MM.1S (cell line): ENCODE measurements at regions not wholly inside any gene's neighbourhood (a gene's known extent, or its start where the extent isn't known, plus 50 kb on each side); places are given as distances from the start of the nearest gene placed in this dataset.
A peak's percentile ranks its signal among the peaks of the same experiment; 100 is the strongest.

Experiments
- DNase-seq: peaks from one replicate; pipeline ENCODE4 v3.0.0-alpha.2; 2015
- H2AFZ ChIP-seq: fragments of 300-600 bp; sonication (generic); 2 replicates; pipeline ENCODE4 v1.6.0; 2016; ENCODE audit warnings: antibody characterized with exemption, low read length
- H3F3A ChIP-seq: fragments of 300-600 bp; sonication (generic); 2 replicates; pipeline ENCODE4 v1.6.1; 2016; ENCODE audit warnings: mild to moderate bottlenecking, antibody characterized with exemption, low read length, moderate library complexity, mixed read lengths; ENCODE audit not compliant: insufficient read depth
- H3K27ac ChIP-seq: fragments of 300-600 bp; sonication (generic); 2 replicates; pipeline ENCODE4 v1.5.1; 2016; ENCODE audit warnings: mild to moderate bottlenecking, low read length
- H3K27me3 ChIP-seq: fragments of 300-600 bp; sonication (generic); replicated peaks from 2 replicates; pipeline ENCODE4 v1.6.0; 2016; ENCODE audit warnings: low read length; ENCODE audit not compliant: insufficient read depth
- H3K36me3 ChIP-seq: fragments of 300-600 bp; sonication (generic); replicated peaks from 2 replicates; pipeline ENCODE4 v1.6.1; 2016; ENCODE audit warnings: mild to moderate bottlenecking, low read length, mixed read lengths; ENCODE audit not compliant: insufficient read depth
- H3K4me1 ChIP-seq: fragments of 300-600 bp; sonication (generic); 2 replicates; pipeline ENCODE4 v1.6.1; 2016; ENCODE audit warnings: low read length, mixed read lengths
- H3K4me2 ChIP-seq: fragments of 300-600 bp; sonication (generic); 2 replicates; pipeline ENCODE4 v1.6.0; 2016; ENCODE audit warnings: low read depth, low read length
- H3K4me3 ChIP-seq: fragments of 300-600 bp; sonication (generic); 2 replicates; pipeline ENCODE4 v1.5.1; 2016; ENCODE audit warnings: low read length, mixed read lengths
- H3K79me2 ChIP-seq: fragments of 300-600 bp; sonication (generic); 2 replicates; pipeline ENCODE4 v1.6.1; 2016; ENCODE audit warnings: mixed run types, low read length, mixed read lengths
- H3K9ac ChIP-seq: fragments of 300-600 bp; sonication (generic); 2 replicates; pipeline ENCODE4 v1.6.1; 2016; ENCODE audit warnings: low read length, mixed read lengths
- H3K9me2 ChIP-seq: fragments of 300-600 bp; sonication (generic); replicated peaks from 2 replicates; pipeline ENCODE4 v1.6.1; 2016; ENCODE audit warnings: mild to moderate bottlenecking, low read length, mixed read lengths; ENCODE audit not compliant: insufficient read depth
- H3K9me3 ChIP-seq: fragments of 300-600 bp; sonication (generic); replicated peaks from 2 replicates; pipeline ENCODE4 v1.6.1; 2016; ENCODE audit warnings: mild to moderate bottlenecking, low read length, mixed read lengths; ENCODE audit not compliant: insufficient read depth
- H4K20me1 ChIP-seq: fragments of 300-600 bp; sonication (generic); 2 replicates; pipeline ENCODE4 v1.6.1; 2016; ENCODE audit warnings: mild to moderate bottlenecking, low read length, moderate library complexity, mixed read lengths; ENCODE audit not compliant: insufficient read depth
- CTCF ChIP-seq: fragments of 300-600 bp; sonication (generic); IDR thresholded peaks from 2 replicates; pipeline ENCODE4 v1.5.1; 2016; ENCODE audit warnings: antibody characterized with exemption, low read length, mixed read lengths
- EZH2 ChIP-seq: fragments of 300-600 bp; sonication (generic); optimal IDR thresholded peaks from 2 replicates; pipeline ENCODE3; 2017; ENCODE audit warnings: low read depth, mild to moderate bottlenecking, antibody characterized with exemption, low read length, mixed read lengths
- EZH2phosphoT487 ChIP-seq: fragments of 300-600 bp; sonication (generic); IDR thresholded peaks from 2 replicates; pipeline ENCODE4 v1.6.1; 2018; ENCODE audit warnings: antibody characterized with exemption, low read length

- Histone ChIP-seq H3K27ac (no peak overlapping the region), H3K9ac (no peak overlapping the region), H4K20me1 (no peaks in the 10 kb centered on the region), H3K4me3 (no peak overlapping the region), H3K27me3 (no peaks in the 10 kb centered on the region), H2AFZ (no peak overlapping the region), H3K79me2 (no peaks in the 10 kb centered on the region), H3K4me1 (peaks cover 10% of the 10 kb centered on the region), H3K4me2 (no peak overlapping the region), H3K9me3 (no peaks in the 10 kb centered on the region), H3K36me3 (no peaks in the 10 kb centered on the region), H3F3A (no peaks in the 10 kb centered on the region), H3K9me2 (no peaks in the 10 kb centered on the region)
- TF ChIP-seq CTCF: no peak
- no peak for TF ChIP-seq EZH2
- no peak for TF ChIP-seq EZH2phosphoT487
- DNase-seq: no peak
Observed at GRCh38 chr1:224490549-224491537, 56.2 kb upstream of the WDR26 start.

- DNase-seq: peak; percentile 2
- H3K27me3 ChIP-seq: no peaks in the 10 kb centered on the region
- no peak overlapping the region for H3K9ac ChIP-seq
- H3K36me3 ChIP-seq: no peaks in the 10 kb centered on the region
- H3K79me2 ChIP-seq: no peaks in the 10 kb centered on the region
- no peak overlapping the region for H3K27ac ChIP-seq
- H3K9me3 ChIP-seq: no peaks in the 10 kb centered on the region
- no peaks in the 10 kb centered on the region for H4K20me1 ChIP-seq
- H3F3A ChIP-seq: peaks cover 5% of the 10 kb centered on the region; the same call in 1 of the 2 replicates
- no peak for TF ChIP-seq EZH2phosphoT487
- TF ChIP-seq CTCF: no peak
- TF ChIP-seq EZH2: no peak
- H3K4me2 ChIP-seq: no peak overlapping the region
- no peak overlapping the region for H3K4me3 ChIP-seq
- H3K9me2 ChIP-seq: no peaks in the 10 kb centered on the region
- H3K4me1 ChIP-seq: peaks cover 10% of the 10 kb centered on the region
- no peak overlapping the region for H2AFZ ChIP-seq
Observed at GRCh38 chr1:224492015-224492414, 57.4 kb upstream of the WDR26 start.

GRCh38 chr1:224492632-224493031, 58.0 kb upstream of the WDR26 start:
- Histone ChIP-seq H3K27ac (no peak overlapping the region), H3K9ac (no peak overlapping the region), H3K4me3 (no peak overlapping the region), H3K36me3 (no peaks in the 10 kb centered on the region), H3K4me1 (peaks cover 11% of the 10 kb centered on the region), H3F3A (peaks cover 12% of the 10 kb centered on the region), H3K27me3 (no peaks in the 10 kb centered on the region), H4K20me1 (no peaks in the 10 kb centered on the region), H3K9me3 (no peaks in the 10 kb centered on the region), H3K9me2 (no peaks in the 10 kb centered on the region), H3K4me2 (no peak overlapping the region), H2AFZ (no peak overlapping the region), H3K79me2 (no peaks in the 10 kb centered on the region)
- no peak for TF ChIP-seq EZH2phosphoT487
- TF ChIP-seq EZH2: no peak
- TF ChIP-seq CTCF: no peak
- peak; percentile 5 for DNase-seq
